Umbilical cord (tissue), 1 donor: ENCODE measurements at regions not wholly inside any gene's neighbourhood (a gene's known extent, or its start where the extent isn't known, plus 50 kb on each side); places are given as distances from the start of the nearest gene placed in this dataset.
"Not testable (repeated sequence)": the region's sequence is repeated elsewhere in the genome, so short reads cannot be mapped to it uniquely, and the experiment has no call there.

ENCODE experiments used
- DNase-seq: peaks from one replicate; pipeline ENCODE4 v3.0.0-alpha.2; 2015; ENCODE audit warnings: low spot score

DNA sequence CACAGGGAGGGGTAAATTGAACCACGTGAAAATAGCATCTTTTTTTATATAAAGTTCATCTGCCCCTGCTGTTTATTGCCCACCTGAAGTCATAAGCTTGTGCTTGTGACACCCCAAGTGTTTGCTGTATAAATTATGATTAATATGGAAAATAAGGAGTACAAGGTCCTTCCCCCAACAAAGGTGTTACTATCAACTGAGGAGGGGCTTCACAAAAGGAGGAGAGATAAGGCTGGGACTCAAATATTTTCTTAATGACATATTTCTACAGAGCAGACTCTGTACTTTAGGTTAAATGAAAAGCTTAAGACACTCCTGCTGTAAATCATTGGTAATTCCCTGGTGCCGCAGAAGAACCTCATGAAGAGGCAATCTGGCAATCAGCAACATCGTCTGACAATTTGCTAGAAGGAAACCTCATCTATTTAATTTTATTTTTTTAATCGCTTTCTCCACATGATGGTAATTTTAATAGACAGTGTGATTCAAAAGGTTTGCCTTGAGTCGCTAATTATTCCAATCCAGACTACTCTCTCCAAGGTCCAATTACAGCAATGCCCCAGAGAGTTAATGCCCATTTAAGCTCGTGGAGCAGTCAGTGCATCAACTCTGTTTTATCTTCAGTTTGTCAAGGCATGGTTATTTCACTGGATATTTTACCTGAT, 1432.4 kb downstream of the FAM181B start:
- no peak for DNase-seq

GRCh38 chr11:81286959-81287358, 1446.7 kb downstream of the FAM181B start:
- no peak for DNase-seq

GRCh38 chr11:81286550-81286949, 1447.1 kb downstream of the FAM181B start:
- DNase-seq, result no peak

GRCh38 chr11:81280228-81280627, 1453.4 kb downstream of the FAM181B start:
- DNase-seq, result not testable (repeated sequence)

GRCh38 chr11:81278991-81279390, 1454.7 kb downstream of the FAM181B start:
- DNase-seq, result no peak

DNA sequence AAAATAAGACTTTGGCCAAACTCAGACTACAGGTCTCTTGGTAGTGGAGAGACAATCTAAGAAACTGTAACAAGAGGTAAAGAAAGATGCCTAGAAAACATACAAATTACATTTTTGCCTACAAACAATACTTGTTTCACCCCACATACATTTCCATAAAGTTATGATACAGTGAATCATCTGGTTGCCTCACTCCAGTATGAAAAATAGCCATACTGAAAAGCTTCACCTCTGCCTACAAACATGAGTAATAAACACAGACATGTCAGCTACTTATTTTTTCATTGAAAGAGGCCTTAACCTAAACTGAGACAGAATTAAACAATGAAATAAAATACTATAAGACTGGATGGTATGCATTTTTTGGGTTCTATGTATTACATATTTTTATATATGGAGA, 1463.0 kb downstream of the FAM181B start:
- DNase-seq, result no peak

GRCh38 chr11:81267246-81267645, 1466.4 kb downstream of the FAM181B start:
- no peak for DNase-seq

- DNase-seq, result no peak
Measured at GRCh38 chr11:81259471-81259870, 1474.2 kb downstream of the FAM181B start.

- DNase-seq, result no peak
Measured at GRCh38 chr11:81255895-81256294, 1477.8 kb downstream of the FAM181B start.

DNA sequence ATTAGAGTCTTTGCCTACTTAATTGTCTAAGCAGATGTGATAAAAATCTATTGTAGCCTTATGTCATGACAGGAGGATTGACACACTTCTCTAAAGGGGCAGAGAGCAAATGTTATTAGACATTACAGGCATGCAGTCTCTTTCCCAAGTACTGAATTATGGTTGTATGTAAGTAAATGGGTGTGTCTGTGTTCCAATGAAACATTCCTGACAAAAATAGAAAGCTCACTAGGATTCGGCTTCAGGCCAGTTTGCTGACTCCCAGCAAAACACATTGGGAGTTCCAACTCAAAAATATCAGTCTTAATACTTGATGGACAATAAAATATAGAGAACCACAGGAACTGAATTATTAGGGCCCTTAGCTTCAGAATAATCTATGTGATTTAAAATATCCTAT, 1480.4 kb downstream of the FAM181B start:
- DNase-seq, result peak; percentile 86

- DNase-seq, result no peak
Measured at GRCh38 chr11:81246941-81247340, 1486.7 kb downstream of the FAM181B start.

DNA sequence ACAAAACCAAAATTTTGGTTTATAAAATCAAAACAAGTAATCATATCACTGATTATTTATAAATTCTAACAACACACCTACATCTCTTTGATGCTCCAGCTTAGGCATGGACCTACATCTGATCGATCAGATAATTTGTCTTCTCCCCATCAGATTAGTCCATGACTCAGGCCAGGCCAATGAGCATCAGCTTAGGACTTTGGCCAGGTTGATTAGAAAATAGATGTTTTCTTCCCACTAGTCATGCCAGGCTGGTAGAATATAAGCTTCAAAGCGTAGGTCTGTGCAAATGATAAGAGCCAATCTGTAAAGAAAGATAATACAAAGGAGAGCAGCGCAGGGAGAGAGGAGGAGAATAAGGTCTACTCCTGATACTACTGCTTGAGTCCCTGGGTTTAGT, 1487.9 kb downstream of the FAM181B start:
- no peak for DNase-seq

DNA sequence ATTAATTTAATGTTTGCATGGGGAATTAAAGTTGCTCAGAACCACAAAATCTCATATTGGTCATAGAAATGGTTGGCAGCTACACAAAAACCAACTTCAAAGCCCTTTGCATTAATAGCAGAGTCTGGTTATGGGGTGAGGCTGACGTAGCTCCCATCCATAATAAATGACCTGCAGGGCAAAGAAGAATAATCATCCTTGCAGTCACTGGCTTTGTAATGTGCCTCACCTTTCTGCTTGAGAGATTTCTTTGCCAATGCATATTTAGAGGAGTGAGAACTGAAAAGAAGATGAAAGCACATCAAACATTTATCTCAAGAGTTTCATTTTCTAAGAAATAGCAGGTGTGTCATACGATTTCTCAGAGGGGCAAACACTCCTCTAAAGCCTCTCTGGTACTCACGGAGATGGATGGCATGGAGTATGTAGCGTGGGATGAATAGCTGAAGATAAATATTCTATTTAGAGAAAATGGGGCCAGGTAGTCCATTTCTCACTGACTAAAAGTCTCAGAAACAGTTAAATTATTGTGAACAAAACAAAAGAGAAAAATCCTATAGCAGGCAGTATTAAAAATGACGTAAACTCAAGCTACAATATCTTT, 1491.9 kb downstream of the FAM181B start:
- DNase-seq, result peak; percentile 30

- peak; percentile 83 for DNase-seq
Measured at GRCh38 chr11:81237139-81237538, 1496.5 kb downstream of the FAM181B start.

DNA sequence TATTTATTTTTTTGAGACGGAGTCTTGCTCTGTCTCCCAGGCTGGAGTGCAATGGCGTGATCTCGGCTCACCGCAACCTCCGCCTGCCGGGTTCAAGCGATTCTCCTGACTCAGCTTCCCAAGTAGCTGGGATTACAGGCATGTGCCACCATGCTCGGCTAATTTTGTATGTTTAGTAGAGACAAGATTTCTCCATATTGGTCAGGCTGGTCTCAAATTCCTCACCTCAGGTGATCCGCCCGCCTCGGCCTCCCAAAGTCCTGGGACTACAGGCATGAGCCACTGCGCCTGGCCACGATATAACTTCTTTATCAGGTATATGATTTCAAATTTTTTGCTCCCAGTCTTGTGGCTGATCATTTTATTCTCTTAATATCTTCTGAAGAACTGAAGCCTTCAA, 1506.3 kb downstream of the FAM181B start:
- not testable (repeated sequence) for DNase-seq

- DNase-seq, result no peak
Measured at GRCh38 chr11:81224396-81224795, 1509.3 kb downstream of the FAM181B start.

GRCh38 chr11:81222491-81222890, 1511.2 kb downstream of the FAM181B start:
- no peak for DNase-seq

DNA sequence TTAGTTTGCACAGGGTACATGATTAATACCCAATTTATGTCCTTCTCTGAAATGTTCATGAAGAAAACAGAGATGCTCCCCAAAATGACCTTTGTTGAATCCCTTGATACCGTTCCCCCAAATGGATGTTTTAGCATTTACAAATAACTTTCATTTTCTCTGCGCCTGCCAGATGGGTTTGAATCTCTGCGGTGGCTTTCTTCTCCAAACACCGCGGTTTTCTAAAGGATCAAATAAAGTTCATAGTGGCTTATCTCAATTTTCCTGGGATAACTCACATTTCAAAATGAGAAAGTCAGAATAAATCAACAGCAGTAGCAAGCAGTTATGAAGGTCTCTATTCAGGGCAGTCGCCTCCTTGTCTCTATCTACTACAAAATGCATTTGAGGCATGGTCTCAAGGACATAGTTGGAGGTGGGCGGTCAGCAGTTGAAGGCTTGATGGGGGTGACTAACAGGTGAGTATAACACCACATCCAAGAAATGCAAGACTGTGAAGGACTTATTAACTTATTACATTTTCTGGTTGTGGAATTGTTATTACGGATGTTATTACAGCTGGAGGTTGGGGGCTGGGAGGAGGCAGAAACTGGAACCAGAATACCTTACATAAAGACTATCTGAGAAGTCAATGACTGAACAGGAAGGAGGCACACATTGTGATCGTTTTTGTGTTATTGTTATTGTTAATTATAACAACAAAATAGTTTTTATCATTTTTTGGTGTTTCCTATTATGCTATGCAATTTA, 1513.3 kb downstream of the FAM181B start:
- DNase-seq, result peak; percentile 79

DNA sequence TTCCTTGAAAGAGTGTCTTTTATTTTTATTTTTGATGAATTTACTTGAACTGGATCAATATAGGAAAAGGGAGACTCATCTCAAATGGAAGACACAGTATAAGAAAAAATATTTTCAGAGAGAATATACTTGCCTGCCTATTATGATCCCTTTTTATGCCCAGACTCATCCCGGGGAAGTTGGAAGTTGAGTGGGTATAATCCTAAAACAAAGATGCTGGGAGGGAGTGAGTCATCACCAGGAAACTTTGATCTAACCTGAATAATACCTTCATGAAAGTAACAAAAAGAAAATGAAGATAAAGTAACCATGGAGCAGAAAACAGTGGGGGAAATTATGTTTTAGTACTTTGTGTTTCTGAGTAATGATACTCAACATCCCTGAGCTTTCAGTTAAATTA, 1514.0 kb downstream of the FAM181B start:
- DNase-seq, result no peak

DNA sequence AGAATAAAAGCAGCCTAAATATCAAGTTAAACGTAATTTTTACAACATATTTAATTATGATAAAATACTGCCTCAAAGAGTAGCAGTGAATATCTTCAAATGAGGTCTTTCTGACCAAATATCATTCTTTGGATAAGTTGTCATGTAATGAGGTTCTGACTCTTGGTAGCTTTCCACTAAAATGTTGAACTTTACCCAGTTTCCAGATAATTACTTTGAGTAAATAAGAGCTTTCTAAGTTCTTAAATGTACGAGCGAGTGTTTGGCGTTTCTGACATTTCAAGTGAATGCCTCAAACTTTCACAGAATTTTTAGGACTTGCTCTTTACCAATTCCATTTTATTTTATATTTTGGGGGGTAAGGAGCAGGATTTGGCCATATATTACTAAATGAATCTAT, 1515.2 kb downstream of the FAM181B start:
- DNase-seq, result no peak

GRCh38 chr11:81211050-81211449, 1522.6 kb downstream of the FAM181B start:
- DNase-seq, result no peak

- no peak for DNase-seq
Measured at GRCh38 chr11:81207421-81208054, 1526.1 kb downstream of the FAM181B start.
